BLaER1 treated with 17β-estradiol and CSF1 and Interleukin-3, amounts not matched to agents 10 nM and 100 nM (cell line): ENCODE measurements at regions not wholly inside any gene's neighbourhood (a gene's known extent, or its start where the extent isn't known, plus 50 kb on each side); places are given as distances from the start of the nearest gene placed in this dataset.

Source experiments
- H3K27ac ChIP-seq, 11 experiments: shearing (Covaris generic); formaldehyde crosslinking; 2 replicates each; pipeline ENCODE4 v1.8.1; 2022
- H3K27me3 ChIP-seq, 11 experiments: shearing (Covaris generic); formaldehyde crosslinking; 2 replicates each; pipeline ENCODE4 v1.8.1; 2022
- H3K36me3 ChIP-seq, 11 experiments: shearing (Covaris generic); formaldehyde crosslinking; 2 replicates each; pipeline ENCODE4 v1.8.1; 2022
- H3K4me1 ChIP-seq, 10 experiments: shearing (Covaris generic); formaldehyde crosslinking; 2 replicates each; pipeline ENCODE4 v1.8.1; 2022
- H3K4me2 ChIP-seq, 11 experiments: shearing (Covaris generic); formaldehyde crosslinking; 2 replicates each; pipeline ENCODE4 v1.8.1; 2022
- H3K4me3 ChIP-seq, 10 experiments: shearing (Covaris generic); formaldehyde crosslinking; 2 replicates each; pipeline ENCODE4 v1.8.1; 2022
- H3K9ac ChIP-seq, 11 experiments: shearing (Covaris generic); formaldehyde crosslinking; 2 replicates each; pipeline ENCODE4 v1.8.1; 2022
- H3K9me3 ChIP-seq, 11 experiments: shearing (Covaris generic); formaldehyde crosslinking; replicated peaks in 1 of 11; 2 replicates each; pipeline ENCODE4 v1.8.1; 2022
- H4K20me1 ChIP-seq, 11 experiments: shearing (Covaris generic); formaldehyde crosslinking; 2 replicates each; pipeline ENCODE4 v1.8.1; 2022
- Cebpa-rat ChIP-seq, 11 experiments: shearing (Covaris generic); IDR thresholded peaks; 2 replicates each; pipeline ENCODE4 v1.8.1; 2022

- Histone ChIP-seq H3K4me1 (peaks cover 74 to 95% (median 88%) of the 10 kb centered on the region in 10 experiments), H3K4me2 (peak overlapping the region in 1 of 11 experiments; percentile 69; a peak in 1 of 22 replicates), H3K27ac (peak overlapping the region in 4 of 11 experiments; percentile 55 to 71 (median 60); a peak in 4 of 22 replicates), H3K9me3 (peaks cover 0 to 27% (median 5%) of the 10 kb centered on the region in 11 experiments; a peak in 10 of 22 replicates), H4K20me1 (no peaks in the 10 kb centered on the region), H3K36me3 (no peaks in the 10 kb centered on the region), H3K4me3 (no peak overlapping the region), H3K27me3 (no peaks in the 10 kb centered on the region), H3K9ac (no peak overlapping the region)
- TF ChIP-seq Cebpa-rat (IDR thresholded peaks at IDR 0.05), result no peak
Observed at GRCh38 chr6:71392276-71392675, 103.7 kb downstream of the OGFRL1 start.

DNA sequence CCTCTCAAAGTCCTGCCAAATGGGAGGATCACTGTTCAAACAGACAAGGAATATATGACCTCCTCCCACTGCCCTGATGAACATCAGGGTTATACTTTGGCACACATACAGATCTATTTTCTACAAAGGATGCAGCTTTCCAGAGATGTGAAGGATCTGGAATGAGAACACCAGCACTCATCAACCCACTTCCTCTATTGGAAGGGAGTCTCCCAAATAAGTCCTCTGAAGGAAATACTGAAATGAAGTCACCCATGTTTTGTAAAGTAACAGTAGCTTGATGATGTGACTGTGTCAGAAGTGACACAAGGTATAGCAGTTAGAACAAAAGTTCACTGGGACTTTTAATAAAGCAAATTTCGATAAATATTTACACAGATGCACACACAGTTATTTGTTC lies 104.9 kb downstream of the OGFRL1 start:
- Histone ChIP-seq H3K4me3 (no peak overlapping the region), H3K4me2 (peak overlapping the region; percentile 35 to 74 (median 62)), H3K4me1 (peaks cover 62 to 83% (median 76%) of the 10 kb centered on the region in 10 experiments)

DNA sequence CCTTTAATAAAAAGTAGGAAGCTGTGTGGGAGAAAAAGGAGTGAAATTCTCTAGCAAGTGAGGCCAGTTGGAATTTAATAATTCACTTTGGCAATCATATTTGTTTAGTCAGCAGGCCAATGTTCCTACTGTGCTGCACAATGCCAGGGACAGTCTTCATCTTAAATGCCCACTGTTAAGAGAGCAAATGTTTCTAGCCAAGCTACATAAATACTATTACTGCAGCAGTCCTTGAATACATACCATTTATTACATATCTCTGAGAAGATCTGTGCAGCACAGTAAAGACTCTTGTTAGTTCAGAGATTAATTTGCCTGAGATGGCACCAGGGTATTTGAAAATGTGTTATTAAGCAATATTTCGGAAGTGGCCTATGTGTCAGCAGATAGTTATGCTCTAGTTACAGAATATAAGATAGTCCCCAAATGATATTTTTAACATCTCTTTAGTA lies 105.4 kb downstream of the OGFRL1 start:
- Histone ChIP-seq H3K4me2 (peak overlapping the region; percentile 35 to 74 (median 62)), H3K9me3 (peaks cover 0 to 27% (median 5%) of the 10 kb centered on the region in 11 experiments; a peak in 10 of 22 replicates), H3K4me3 (no peak overlapping the region), H3K27me3 (no peaks in the 10 kb centered on the region), H3K27ac (peak overlapping the region in 10 of 11 experiments; percentile 25 to 73 (median 62); a peak in 19 of 22 replicates), H4K20me1 (no peaks in the 10 kb centered on the region), H3K36me3 (no peaks in the 10 kb centered on the region), H3K4me1 (peaks cover 57 to 78% (median 71%) of the 10 kb centered on the region in 10 experiments), H3K9ac (peak overlapping the region in 6 of 11 experiments; percentile 4 to 29 (median 18); a peak in 5 of 22 replicates)
- peak in 1 of 11 experiments; percentile 32; a peak in 1 of 22 replicates for TF ChIP-seq Cebpa-rat (IDR thresholded peaks at IDR 0.05)

More for the DNA sequence above, 104.9 kb downstream of the OGFRL1 start:
- H4K20me1 ChIP-seq, result no peaks in the 10 kb centered on the region
- no peaks in the 10 kb centered on the region for H3K36me3 ChIP-seq
- no peaks in the 10 kb centered on the region for H3K27me3 ChIP-seq
- TF ChIP-seq Cebpa-rat (IDR thresholded peaks at IDR 0.05), result no peak
- H3K9ac ChIP-seq, result peak overlapping the region in 4 of 11 experiments; percentile 4 to 29 (median 22); a peak in 5 of 22 replicates
- H3K27ac ChIP-seq, result peak overlapping the region in 10 of 11 experiments; percentile 25 to 73 (median 62); a peak in 18 of 22 replicates
- peaks cover 0 to 27% (median 5%) of the 10 kb centered on the region in 11 experiments; a peak in 10 of 22 replicates for H3K9me3 ChIP-seq

DNA sequence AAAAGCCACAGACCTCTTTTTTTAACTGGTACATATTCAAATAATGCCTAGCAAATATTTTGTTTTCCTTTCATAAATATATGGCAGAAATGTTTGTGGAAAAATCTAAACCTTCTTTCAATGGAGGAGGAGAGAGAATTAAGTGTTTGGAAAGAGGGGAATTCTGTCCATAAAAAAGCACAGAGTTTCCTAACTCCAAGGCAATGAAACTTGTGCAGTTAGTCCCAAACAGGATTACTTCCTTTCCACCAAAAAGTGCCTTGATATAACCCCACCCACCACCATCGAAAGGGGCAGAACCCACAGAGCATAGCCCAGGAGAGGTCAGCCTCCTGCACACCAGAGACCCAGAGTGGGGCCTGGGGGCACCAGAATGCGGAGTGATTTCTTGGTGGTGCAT lies 106.3 kb downstream of the OGFRL1 start:
- peak overlapping the region in 1 of 11 experiments; percentile 40; a peak in 2 of 22 replicates for H3K9ac ChIP-seq
- H3K4me2 ChIP-seq, result peak overlapping the region; percentile 15 to 74 (median 56); a peak in 21 of 22 replicates
- H3K36me3 ChIP-seq, result no peaks in the 10 kb centered on the region
- H3K27me3 ChIP-seq, result no peaks in the 10 kb centered on the region
- no peaks in the 10 kb centered on the region for H4K20me1 ChIP-seq
- TF ChIP-seq Cebpa-rat (IDR thresholded peaks at IDR 0.05), result no peak
- peak overlapping the region in 9 of 11 experiments; percentile 55 to 73 (median 62); a peak in 18 of 22 replicates for H3K27ac ChIP-seq
- peaks cover 48 to 69% (median 62%) of the 10 kb centered on the region in 10 experiments for H3K4me1 ChIP-seq
- H3K9me3 ChIP-seq, result peaks cover 0 to 21% (median 5%) of the 10 kb centered on the region in 11 experiments; a peak in 10 of 22 replicates
- no peak overlapping the region for H3K4me3 ChIP-seq

DNA sequence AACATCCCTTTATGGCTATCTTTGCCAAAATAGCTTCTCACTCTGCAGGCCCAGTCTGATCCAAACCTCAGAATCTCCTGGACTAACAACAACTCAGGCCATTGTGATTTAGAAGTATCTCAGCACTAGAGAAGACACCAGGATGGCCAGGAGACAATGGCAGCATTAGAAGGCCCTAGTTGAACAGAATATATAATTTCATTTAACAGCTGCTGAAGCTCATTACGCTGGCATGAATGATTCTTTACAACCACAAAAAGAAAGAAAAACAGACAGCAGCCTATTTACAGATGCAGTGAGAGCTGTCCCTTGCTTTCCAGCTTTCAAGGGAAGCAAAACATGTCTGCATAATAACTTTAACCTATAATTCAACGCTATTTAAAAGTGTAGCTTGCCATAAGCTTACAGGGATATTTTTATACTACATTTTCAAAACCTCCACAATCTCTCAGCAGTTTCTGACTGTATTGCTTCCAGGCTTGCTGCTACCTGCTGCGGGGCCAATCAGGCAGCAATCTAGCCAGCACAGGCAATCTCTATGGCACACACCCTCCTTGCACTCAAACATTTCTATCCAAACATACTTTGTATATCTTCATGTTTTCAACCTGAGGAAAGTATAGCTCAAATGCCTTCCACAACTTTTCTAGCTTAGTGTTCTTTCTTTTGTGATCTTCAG lies 107.3 kb downstream of the OGFRL1 start:
- Histone ChIP-seq H3K4me1 (peaks cover 40 to 65% (median 57%) of the 10 kb centered on the region in 10 experiments), H3K27me3 (no peaks in the 10 kb centered on the region), H3K27ac (peak overlapping the region in 5 of 11 experiments; percentile 7 to 73 (median 65); a peak in 9 of 22 replicates)

DNA sequence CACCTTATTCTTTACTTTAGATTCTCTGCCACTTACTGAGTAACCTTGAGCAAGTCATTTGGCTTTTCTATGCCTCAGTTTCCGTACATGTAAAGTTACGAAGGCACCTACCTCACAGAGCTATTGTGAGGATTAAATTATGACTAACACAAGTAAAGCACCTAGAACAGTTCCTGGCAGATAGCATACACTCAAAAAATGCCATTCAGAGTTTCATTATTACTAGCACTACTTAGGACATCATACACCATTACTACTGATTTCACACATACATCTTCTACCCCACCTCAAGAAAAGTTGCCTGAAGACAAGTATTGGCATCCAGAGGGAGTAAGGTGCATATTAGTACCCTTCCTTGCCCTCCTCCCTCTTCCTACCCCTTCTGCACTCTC lies 107.8 kb downstream of the OGFRL1 start:
- TF ChIP-seq Cebpa-rat (IDR thresholded peaks at IDR 0.05), result no peak

More for the DNA sequence above, 107.3 kb downstream of the OGFRL1 start:
- Histone ChIP-seq H3K9ac (peak overlapping the region in 2 of 11 experiments; percentile 3 to 24; a peak in 1 of 22 replicates), H3K36me3 (no peaks in the 10 kb centered on the region), H3K4me3 (no peak overlapping the region), H3K4me2 (peak overlapping the region; percentile 10 to 74 (median 51); a peak in 17 of 22 replicates), H4K20me1 (no peaks in the 10 kb centered on the region), H3K9me3 (peaks cover 0 to 14% (median 5%) of the 10 kb centered on the region in 11 experiments; a peak in 9 of 22 replicates)
- TF ChIP-seq Cebpa-rat (IDR thresholded peaks at IDR 0.05), result no peak

GRCh38 chr6:71399279-71399678 lies 110.7 kb downstream of the OGFRL1 start:
- Histone ChIP-seq H3K9ac (no peak overlapping the region), H3K27ac (no peak overlapping the region), H3K4me3 (no peak overlapping the region), H3K36me3 (no peaks in the 10 kb centered on the region), H3K9me3 (peaks cover 0 to 11% (median 0%) of the 10 kb centered on the region in 11 experiments; a peak in 4 of 22 replicates), H3K27me3 (no peaks in the 10 kb centered on the region), H3K4me2 (no peak overlapping the region), H3K4me1 (peaks cover 17 to 46% (median 32%) of the 10 kb centered on the region in 10 experiments), H4K20me1 (no peaks in the 10 kb centered on the region)
- TF ChIP-seq Cebpa-rat (IDR thresholded peaks at IDR 0.05), result no peak

More for the DNA sequence above, 107.8 kb downstream of the OGFRL1 start:
- Histone ChIP-seq H4K20me1 (no peaks in the 10 kb centered on the region), H3K9ac (no peak overlapping the region), H3K27ac (peak overlapping the region in 2 of 11 experiments; percentile 71 to 73; a peak in 3 of 22 replicates), H3K4me2 (peak overlapping the region in 9 of 11 experiments; percentile 10 to 74 (median 55); a peak in 11 of 22 replicates), H3K4me3 (no peak overlapping the region), H3K36me3 (no peaks in the 10 kb centered on the region), H3K4me1 (peaks cover 36 to 60% (median 51%) of the 10 kb centered on the region in 10 experiments), H3K9me3 (peaks cover 0 to 9% (median 4%) of the 10 kb centered on the region in 11 experiments; a peak in 9 of 22 replicates), H3K27me3 (no peaks in the 10 kb centered on the region)

DNA sequence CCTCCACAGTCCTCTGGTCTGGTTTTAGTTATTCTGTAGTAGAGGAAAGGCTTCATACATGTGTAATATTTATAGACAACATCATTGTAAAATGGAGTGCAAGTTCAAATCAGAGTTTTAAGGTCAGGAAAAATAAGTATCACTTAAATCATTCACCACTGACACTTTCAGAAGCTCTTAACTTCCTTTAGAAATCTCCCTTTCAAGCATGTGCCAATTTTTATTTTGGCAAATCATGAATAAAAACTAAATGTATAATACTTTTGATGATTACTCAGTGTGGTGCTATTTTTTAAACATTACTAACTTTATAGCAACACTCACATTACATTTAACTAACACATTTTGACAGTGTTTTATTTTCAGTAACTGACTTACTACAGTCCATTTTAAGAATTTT lies 112.2 kb downstream of the OGFRL1 start:
- H3K4me1 ChIP-seq, result peaks cover 3 to 31% (median 18%) of the 10 kb centered on the region in 10 experiments; a peak in 19 of 20 replicates
- no peaks in the 10 kb centered on the region for H3K27me3 ChIP-seq
- H3K27ac ChIP-seq, result no peak overlapping the region
- H3K9me3 ChIP-seq, result peaks cover 0 to 13% (median under 1%) of the 10 kb centered on the region in 11 experiments; a peak in 8 of 22 replicates
- peak overlapping the region in 3 of 11 experiments; percentile 2 to 27 (median 8); a peak in 5 of 22 replicates for H3K4me2 ChIP-seq
- H3K36me3 ChIP-seq, result no peaks in the 10 kb centered on the region
- no peak overlapping the region for H3K4me3 ChIP-seq
- no peak for TF ChIP-seq Cebpa-rat (IDR thresholded peaks at IDR 0.05)
- no peaks in the 10 kb centered on the region for H4K20me1 ChIP-seq
- no peak overlapping the region for H3K9ac ChIP-seq
